GM13977 (cell line): ENCODE measurements at regions not wholly inside any gene's neighbourhood (a gene's known extent, or its start where the extent isn't known, plus 50 kb on each side); places are given as distances from the start of the nearest gene placed in this dataset.

Experiments
- DNase-seq: peaks from one replicate; pipeline ENCODE4 v3.0.0; 2012; ENCODE audit warnings: low spot score
- in situ Hi-C: fragments of 300-500 bp; cut with MboI; formaldehyde crosslinking; loops from one replicate; pipeline ENCODE4 v1.12.0; 2022; ENCODE audit warnings: low sequenced_read_pairs, low pct_unique_long_range_greater_than_20kb, mixed read lengths, inconsistent platforms; ENCODE audit not compliant: unreplicated experiment
- TF ChIP-seq, protein P1 (sequence below): IDR thresholded peaks from 2 replicates; pipeline ENCODE4 v1.5.1; 2012; ENCODE audit warnings: mild to moderate bottlenecking, control low read depth; ENCODE audit not compliant: insufficient read depth; ENCODE audit errors: extremely low read depth, missing control alignments

DNA sequence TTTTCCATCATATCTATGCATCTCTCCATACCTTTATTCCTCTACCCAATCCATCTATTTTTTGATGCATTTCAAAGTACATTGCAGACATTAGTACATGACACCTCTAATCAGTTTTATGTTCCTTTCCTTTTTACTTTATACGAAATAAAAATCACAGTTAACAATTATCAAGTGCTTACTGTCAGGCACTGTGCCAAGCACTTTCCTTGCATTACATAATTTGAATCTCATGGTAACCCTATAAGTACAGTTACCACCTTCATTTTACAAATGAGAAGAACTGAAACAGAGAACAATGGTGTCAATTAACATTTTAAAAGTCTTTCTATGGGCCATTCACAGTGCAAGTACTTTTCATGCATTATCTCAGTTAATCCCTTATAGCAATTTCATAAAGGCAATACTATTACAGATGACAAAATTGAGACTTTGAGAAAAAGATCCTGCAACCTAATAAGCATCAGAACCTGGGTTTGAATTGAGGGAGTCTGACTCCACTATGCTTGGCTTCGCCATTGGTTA, 544.4 kb upstream of the TNP1 start:
- DNase-seq, result no peak
- in situ Hi-C loops, result no loop called here
- TF ChIP-seq, protein P1, sequence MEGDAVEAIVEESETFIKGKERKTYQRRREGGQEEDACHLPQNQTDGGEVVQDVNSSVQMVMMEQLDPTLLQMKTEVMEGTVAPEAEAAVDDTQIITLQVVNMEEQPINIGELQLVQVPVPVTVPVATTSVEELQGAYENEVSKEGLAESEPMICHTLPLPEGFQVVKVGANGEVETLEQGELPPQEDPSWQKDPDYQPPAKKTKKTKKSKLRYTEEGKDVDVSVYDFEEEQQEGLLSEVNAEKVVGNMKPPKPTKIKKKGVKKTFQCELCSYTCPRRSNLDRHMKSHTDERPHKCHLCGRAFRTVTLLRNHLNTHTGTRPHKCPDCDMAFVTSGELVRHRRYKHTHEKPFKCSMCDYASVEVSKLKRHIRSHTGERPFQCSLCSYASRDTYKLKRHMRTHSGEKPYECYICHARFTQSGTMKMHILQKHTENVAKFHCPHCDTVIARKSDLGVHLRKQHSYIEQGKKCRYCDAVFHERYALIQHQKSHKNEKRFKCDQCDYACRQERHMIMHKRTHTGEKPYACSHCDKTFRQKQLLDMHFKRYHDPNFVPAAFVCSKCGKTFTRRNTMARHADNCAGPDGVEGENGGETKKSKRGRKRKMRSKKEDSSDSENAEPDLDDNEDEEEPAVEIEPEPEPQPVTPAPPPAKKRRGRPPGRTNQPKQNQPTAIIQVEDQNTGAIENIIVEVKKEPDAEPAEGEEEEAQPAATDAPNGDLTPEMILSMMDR, result no peak

DNA sequence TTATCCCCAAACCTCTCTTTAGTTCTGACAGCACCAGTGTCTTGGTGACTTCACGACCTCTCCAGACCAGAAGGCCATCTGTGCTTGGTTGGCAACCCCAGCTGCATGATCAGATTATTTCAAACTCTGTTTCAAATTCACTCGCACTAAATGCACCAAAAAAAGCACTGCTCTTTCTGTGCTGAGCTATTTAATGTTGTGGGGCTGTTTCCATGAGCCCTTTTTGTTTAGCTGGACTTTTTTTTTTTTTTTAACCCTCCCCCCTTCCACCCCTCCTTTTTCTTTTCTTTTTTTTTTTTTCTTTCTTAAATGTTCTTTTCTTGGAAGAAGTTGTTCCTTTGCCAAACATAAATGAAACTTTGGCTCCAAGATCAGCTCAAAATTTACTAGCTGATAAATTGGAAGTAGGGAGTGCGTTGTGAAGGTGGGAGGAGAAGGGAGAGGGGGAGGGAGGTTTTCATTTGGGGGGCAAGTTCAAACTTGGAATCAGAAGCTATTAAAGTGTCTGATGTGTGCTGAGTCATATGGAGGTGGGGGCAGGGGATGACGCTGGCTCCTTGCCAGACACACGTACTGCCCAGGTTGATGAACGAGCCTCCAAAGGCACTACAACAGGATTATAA, 543.0 kb upstream of the TNP1 start:
- TF ChIP-seq, protein P1, result no peak
- in situ Hi-C loops, result no loop called here
- no peak for DNase-seq

DNA sequence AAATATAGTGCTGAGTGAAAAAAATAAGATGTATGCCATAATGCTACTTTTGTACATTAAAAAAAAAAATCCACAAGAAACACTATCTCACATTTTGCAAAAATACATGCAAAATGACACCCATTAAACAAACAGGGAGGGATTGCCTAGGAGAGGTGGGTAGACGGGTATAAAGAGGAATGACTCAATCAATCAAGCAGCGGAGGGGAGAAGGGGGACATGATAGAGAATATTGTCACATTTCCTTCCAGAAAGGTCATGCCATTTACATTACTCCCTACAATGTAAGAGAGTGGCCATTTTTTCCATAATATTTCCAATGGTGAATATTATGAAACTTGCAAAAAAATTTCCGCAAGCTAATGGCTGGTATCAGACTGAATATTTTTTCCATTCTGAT, 542.3 kb upstream of the TNP1 start:
- TF ChIP-seq, protein P1, result no peak
- no peak for DNase-seq
- in situ Hi-C loops, result no loop called here

DNA sequence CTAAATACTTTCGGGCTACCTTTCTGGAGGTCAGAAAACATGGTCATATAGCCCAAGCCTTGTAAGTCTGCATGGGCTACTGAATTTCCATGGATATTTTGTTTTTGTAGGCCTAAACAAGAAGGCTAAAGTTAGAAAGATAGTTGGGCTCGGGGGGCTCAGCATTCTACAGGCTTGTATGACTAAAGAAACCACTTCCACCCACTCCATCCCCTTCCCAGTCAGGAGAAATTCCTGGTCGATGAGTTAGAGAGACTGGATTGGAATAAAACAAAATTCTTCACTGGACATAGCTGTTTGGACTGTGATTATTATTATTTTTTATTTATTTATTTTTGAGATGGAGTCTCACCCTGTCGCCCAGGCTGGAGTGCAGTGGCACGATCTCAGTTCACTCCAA, 539.4 kb upstream of the TNP1 start:
- TF ChIP-seq, protein P1, result no peak
- DNase-seq, result no peak
- in situ Hi-C loops, result no loop called here

DNA sequence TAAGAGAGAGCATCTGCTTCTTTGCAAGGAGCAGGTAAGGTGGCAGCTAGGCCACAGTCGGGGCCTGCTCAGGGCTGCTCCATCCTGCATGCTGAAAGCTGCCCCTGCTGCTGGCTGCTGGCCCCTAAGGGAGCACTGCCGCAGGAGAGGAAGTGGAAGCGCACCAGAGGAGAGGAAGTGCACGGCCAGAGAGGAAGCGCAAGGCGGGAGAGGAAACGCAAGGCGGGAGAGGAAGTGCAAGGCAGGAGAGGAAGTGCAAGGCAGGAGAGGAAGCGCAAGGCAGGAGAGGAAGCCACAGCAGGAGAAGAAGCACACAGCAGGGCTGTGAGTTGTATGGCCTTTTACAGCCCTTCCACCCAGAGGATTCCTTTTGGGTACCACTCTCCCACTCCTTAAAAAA, 539.0 kb upstream of the TNP1 start:
- in situ Hi-C loops, result no loop called here
- no peak for DNase-seq
- TF ChIP-seq, protein P1, result no peak

DNA sequence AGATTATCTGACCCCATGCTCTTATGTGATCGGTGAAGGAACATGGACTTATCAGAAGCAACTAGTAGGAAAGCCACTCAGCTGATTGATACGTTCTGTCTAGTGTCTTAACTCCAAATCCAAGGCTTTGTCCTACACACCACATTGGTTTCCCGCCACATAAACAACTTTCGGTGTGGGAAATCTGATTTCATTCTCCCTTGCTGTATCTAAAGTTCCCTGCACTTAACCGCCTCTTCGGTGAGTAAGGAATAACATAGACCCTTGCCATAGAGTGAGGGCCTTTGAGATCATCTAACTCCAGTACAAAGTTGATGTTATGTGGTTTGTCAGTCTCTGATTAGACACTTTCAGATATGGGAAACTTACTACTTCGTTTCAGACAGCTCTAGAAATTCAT, 538.2 kb upstream of the TNP1 start:
- TF ChIP-seq, protein P1, result no peak
- in situ Hi-C loops, result no loop called here

DNA sequence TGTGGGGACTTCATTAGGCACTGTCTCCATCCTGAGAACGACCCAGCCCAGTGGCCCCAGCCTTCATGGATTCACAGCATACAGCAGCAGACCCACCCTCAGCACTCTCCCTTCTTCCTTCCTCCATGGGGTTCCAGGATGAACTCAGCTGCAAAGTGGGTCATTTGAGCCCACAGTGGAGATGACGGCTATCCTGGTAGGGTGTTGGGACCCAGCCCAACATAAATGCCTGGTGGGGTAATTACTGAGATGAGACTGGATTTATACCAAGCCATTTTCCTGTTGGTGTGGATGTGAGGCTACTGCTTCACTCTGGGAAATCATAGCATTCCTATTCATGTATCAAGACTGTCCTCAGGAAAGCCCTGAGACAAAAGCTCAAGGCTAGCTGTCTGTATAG, 536.7 kb upstream of the TNP1 start:
- TF ChIP-seq, protein P1, result no peak
- in situ Hi-C loops, result no loop called here
- DNase-seq, result no peak

More for the DNA sequence above, 538.2 kb upstream of the TNP1 start:
- no peak for DNase-seq
